ENCODE measurements at regions not wholly inside any gene's neighbourhood (a gene's known extent, or its start where the extent isn't known, plus 50 kb on each side); places are given as distances from the start of the nearest gene placed in this dataset.
"Not testable (repeated sequence)": the region's sequence is repeated elsewhere in the genome, so short reads cannot be mapped to it uniquely, and the experiment has no call there.

- DNase-seq (ENCODE audit: low read depth): no peak
- no peak for TF ChIP-seq CTCF (conservative IDR thresholded peaks at IDR 0.05; ENCODE audit: low read depth, low read length)
- H3K4me3 ChIP-seq (ENCODE audit: low read length): no peak overlapping the region
These were observed 266.3 kb downstream of the SEC61B start for GRCh38 chr9:99488131-99489059.

GRCh38 chr9:99489060-99489413, 267.0 kb downstream of the SEC61B start:
- no peak for TF ChIP-seq CTCF (conservative IDR thresholded peaks at IDR 0.05; ENCODE audit: low read depth, low read length)
- no peak overlapping the region for H3K4me3 ChIP-seq (ENCODE audit: low read length)
- no peak for DNase-seq (ENCODE audit: low read depth)

GRCh38 chr9:99490729-99491128, 268.6 kb downstream of the SEC61B start:
- DNase-seq (ENCODE audit: low read depth): no peak
- no peak overlapping the region for H3K4me3 ChIP-seq (ENCODE audit: low read length)
- no peak for TF ChIP-seq CTCF (conservative IDR thresholded peaks at IDR 0.05; ENCODE audit: low read depth, low read length)

- DNase-seq (ENCODE audit: low read depth): no peak
- TF ChIP-seq CTCF (conservative IDR thresholded peaks at IDR 0.05; ENCODE audit: low read depth, low read length): no peak
- H3K4me3 ChIP-seq (ENCODE audit: low read length): no peak overlapping the region
These were observed 269.5 kb downstream of the SEC61B start for GRCh38 chr9:99491408-99492158.

- H3K4me3 ChIP-seq (ENCODE audit: low read length): no peak overlapping the region
- no peak for TF ChIP-seq CTCF (conservative IDR thresholded peaks at IDR 0.05; ENCODE audit: low read depth, low read length)
- DNase-seq (ENCODE audit: low read depth): no peak
These were observed 275.6 kb downstream of the SEC61B start for GRCh38 chr9:99497641-99498040.

- H3K4me3 ChIP-seq (ENCODE audit: low read length); DNase-seq (ENCODE audit: low read depth): not testable (repeated sequence)
These were observed 276.9 kb downstream of the SEC61B start for GRCh38 chr9:99498979-99499378.

- no peak for DNase-seq (ENCODE audit: low read depth)
These were observed 283.9 kb downstream of the SEC61B start for GRCh38 chr9:99505936-99506335.

More at GRCh38 chr9:99505936-99506335, 283.9 kb downstream of the SEC61B start:
- no peak overlapping the region for H3K4me3 ChIP-seq (ENCODE audit: low read length)
- TF ChIP-seq CTCF (conservative IDR thresholded peaks at IDR 0.05; ENCODE audit: low read depth, low read length): no peak
